DMS79 treated with DMSO at 0.1 percent for 48 hours (cell line): ENCODE measurements at regions not wholly inside any gene's neighbourhood (a gene's known extent, or its start where the extent isn't known, plus 50 kb on each side); places are given as distances from the start of the nearest gene placed in this dataset.
"Not testable (repeated sequence)": the region's sequence is repeated elsewhere in the genome, so short reads cannot be mapped to it uniquely, and the experiment has no call there.

ENCODE experiments used
- DNase-seq: peaks from one replicate; lab custom pipeline; 2025; lab: John Stamatoyannopoulos, UW

DNA sequence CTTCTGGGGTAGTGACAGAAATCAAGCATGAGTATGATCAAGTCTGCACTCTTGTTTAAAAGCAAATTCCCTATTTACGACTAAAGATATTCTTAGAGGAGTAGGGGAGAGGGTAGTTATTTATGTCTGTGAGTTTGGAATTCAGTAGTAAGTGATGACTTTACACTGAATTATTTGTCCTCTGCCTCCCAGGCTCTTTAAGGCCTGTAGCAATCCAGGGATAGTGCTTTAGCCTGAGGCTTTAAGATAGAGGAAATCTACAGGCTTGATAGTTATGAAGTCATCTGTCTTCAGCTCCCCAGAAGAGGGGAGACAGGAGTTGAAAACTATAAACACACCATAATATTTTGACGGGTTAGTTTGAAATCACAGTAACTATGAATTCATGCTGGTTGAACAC lies 664.5 kb downstream of the EPM2A start:
- no peak for DNase-seq

DNA sequence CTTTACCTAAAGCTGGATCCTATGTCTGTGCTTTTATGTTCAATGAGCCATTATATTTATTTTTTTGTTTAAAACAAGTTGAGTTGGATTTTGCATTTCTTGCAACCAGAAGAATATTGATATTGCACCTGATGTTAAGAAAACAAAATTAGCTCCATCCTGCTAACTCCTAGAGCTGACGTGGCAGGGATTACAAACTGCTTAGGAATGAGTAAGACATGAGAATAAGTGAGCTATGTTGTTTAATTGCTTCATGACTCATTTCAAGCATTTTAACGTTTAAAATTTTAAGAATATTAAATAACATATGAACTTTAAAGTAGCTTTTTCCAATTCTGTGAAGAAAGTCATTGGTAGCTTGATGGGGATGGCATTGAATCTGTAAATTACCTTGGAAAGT lies 663.5 kb downstream of the EPM2A start:
- no peak for DNase-seq

DNA sequence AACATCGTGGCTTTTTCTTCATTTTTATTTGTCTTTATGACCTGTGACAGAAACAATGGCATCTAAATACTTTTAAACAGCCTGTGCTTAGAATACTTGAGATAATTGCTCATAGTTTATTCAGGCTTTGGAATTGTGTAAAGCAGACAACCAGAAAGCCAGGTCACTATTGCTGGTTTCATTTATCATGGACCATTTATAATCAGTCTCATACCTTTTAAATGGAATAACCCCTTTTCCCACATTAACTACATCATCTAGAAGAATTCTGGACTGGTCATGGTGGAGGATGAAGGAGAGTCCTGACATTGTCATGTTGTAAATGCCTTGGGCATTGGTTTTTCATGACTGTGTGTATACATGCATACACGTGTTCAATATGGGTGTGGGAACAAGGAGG lies 661.5 kb downstream of the EPM2A start:
- no peak for DNase-seq

- DNase-seq, result no peak
Observed at GRCh38 chr6:145074805-145075204, 660.5 kb downstream of the EPM2A start.

- no peak for DNase-seq
Observed at GRCh38 chr6:145075425-145075824, 659.9 kb downstream of the EPM2A start.

GRCh38 chr6:145076115-145076841 lies 659.0 kb downstream of the EPM2A start:
- no peak for DNase-seq

DNA sequence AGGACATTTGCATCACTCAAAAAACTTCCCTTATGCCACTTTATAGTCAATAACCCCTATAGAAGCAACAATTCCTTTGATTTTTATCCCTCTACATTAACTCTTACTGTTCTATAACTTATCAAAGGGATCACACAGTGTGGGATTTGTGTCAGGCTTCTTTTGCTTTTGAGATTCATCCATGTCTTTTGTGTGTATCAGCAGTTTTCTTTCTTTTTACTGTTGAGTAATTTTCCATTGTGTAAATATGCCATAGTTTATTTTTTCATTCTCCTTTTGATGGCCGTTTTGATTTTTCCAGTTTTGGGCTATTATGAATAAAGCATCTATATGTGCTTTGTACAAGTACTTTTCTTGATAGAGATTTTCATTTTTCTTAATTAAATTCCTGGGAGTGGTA lies 657.9 kb downstream of the EPM2A start:
- no peak for DNase-seq

DNA sequence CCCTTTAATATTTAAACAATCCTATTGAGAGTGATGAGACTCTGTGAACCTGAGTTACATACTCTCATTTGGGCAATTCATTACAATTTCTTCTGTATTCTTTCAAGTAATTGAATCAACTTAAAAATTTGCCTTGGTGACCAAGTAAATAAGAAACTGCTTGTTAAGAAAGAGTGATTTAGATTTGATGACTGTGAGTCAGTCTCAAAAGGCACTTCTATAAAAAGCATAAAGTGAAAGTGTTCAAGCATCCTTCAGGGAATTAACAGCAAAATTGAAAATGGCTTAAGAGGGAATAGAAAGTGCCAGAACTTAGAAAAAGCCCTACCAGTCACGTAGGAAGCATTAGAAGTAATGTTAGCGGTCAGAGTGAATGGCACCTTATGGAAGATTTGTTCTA lies 654.7 kb downstream of the EPM2A start:
- no peak for DNase-seq

DNA sequence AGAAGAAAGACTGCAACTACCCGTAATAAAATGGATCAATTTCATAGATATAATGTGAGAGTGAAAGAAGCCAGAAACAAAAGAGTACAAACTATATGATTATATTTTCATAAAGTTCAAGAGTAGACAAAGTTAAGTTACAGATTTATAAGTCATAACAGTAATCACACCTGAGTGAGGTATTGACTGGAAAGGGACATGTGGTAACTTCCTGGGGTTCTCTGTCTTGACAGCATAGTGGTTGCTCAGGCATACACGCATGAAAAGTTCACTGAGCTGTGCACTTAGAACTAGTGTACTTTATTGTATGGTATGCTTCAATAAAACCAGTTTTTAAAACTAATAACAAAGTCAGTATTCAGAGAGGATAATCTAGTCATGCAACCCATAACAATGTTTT lies 653.6 kb downstream of the EPM2A start:
- DNase-seq, result no peak

DNA sequence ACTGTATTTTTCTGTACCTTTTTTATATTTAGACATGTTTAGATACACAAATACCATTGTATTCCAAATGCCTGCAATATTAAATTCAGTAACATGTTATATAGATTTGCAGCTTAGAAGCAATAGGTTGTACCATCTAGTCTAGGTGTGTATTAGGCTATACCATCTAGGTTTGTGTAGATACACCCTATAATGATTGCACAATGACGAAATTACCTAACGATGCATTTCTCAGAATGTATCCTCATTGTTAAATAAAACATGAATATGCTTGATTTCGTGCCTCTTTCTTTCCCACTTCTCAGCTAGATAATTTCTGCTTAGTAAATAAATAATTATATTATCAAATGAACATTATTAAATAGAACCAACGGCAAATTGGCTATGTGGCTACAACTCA lies 653.0 kb downstream of the EPM2A start:
- DNase-seq, result no peak

DNA sequence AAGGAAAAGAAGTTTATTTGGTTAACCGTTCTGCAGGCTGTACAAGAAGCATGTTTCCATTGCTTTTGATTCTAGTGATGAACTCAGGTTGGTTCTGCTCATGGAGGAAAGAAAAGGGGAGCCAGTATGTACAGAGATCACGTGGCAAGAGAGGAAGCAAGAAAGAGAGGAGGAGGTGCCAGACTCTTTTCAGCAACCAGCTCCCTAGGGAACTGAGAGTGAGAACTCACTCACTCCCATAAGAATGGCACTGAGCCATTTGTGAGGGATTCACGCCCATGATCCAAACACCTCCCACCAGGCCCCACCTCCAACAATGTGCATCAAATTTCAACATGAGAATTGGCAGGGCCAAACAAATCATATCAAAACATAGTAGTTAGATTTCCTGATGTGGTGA lies 649.1 kb downstream of the EPM2A start:
- DNase-seq, result no peak

GRCh38 chr6:145087034-145087433 lies 648.3 kb downstream of the EPM2A start:
- no peak for DNase-seq

GRCh38 chr6:145090801-145091585 lies 644.3 kb downstream of the EPM2A start:
- DNase-seq, result no peak

GRCh38 chr6:145091586-145092142 lies 643.7 kb downstream of the EPM2A start:
- DNase-seq, result no peak

GRCh38 chr6:145092554-145092953 lies 642.8 kb downstream of the EPM2A start:
- no peak for DNase-seq

GRCh38 chr6:145093226-145093625 lies 642.1 kb downstream of the EPM2A start:
- DNase-seq, result no peak

GRCh38 chr6:145096846-145097245 lies 638.5 kb downstream of the EPM2A start:
- no peak for DNase-seq

- DNase-seq, result not testable (repeated sequence)
Observed at GRCh38 chr6:145098127-145098526, 637.2 kb downstream of the EPM2A start.

DNA sequence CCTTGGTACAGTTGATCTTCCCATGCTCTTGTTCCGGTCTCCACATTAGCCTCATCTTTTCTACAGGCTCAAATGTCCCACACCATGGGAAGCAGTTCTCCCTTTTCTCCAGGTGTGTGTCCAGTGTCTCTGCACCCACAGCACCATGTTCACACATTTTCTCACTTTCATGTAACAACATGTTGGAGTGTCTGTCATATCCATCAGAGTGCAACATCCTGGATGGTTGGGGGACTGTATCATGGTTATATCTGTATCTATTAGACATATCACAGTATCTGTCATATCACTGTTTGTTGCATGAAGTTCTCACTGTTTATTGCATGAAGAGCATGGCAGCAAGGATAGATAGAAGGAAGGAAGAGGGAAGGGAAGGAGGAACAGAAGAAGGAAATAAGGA lies 635.6 kb downstream of the EPM2A start:
- DNase-seq, result no peak

DNA sequence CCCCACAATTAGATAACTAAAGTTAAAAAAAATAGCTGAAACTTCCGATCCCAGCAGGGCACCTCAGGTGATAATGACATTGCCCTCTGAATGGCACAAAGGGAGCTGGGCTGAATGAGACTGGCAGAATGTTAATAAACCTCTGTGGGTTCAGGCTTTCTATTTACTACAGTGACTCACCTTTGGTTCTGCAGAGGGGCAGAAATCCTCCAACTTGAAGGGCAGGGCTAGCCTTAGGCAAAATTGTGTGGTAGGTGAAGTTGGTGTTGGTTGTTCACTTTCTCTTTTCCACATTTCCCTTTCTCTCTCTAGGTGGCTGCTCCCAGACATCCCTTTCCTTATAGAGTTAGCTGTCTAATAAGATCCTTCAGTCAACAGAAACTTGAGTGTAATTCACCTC lies 625.2 kb downstream of the EPM2A start:
- no peak for DNase-seq

DNA sequence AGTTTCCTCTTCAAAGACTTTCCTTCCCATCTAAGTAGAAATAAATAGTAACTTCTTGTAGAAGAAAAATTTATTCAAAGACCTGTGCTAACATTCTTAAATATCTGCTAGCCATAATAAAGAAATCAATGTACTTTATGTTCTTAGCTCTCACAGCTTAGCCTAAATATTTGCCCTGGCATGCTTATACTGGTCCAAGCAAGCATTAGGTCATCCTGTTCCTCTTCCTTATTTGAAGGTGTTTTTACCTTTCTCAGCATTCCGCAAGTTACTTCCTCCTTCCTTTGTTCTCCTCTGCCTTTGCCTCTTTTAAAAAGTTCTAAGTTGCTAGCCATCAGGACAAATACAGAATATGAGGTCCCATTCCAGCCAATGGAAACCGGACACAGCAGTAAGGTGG lies 623.9 kb downstream of the EPM2A start:
- not testable (repeated sequence) for DNase-seq

DNA sequence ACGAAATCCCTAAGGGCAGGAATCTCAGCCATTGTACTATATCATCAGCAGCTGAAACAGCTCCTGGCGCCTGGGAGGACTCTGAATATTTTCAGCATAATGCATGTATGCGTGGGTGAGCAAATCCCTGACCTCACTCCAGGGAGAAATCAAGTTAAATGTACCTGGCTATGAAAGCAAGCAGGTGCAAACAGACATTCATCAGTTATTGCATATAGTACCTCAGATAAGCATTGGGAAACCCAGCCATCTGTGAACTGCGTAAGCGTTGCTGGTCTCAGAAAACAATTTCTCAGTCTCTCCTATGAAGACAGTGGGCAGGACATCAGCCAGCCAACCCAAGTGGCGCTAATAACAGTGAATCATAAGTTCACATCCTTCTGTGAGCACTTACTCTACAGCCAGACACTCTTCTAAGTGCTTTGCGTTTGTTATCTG lies 622.6 kb downstream of the EPM2A start:
- no peak for DNase-seq

GRCh38 chr6:145115638-145116037 lies 619.7 kb downstream of the EPM2A start:
- DNase-seq, result no peak
